Glutamatergic neuron (in vitro differentiated cells): ENCODE measurements at regions not wholly inside any gene's neighbourhood (a gene's known extent, or its start where the extent isn't known, plus 50 kb on each side); places are given as distances from the start of the nearest gene placed in this dataset. TPM values are rescaled to one million over a fixed set of nuclear protein-coding genes. Genes with fewer than 3 reads are reported as not detected.

ENCODE experiments used
- microRNA-seq: library from miRNA; unstranded; fragments of <30 nt; microRNA quantifications from one replicate; pipeline ENCODE4, GENCODE V29; 2020; ENCODE audit not compliant: unreplicated experiment

Small RNAs in the stretch of these regions (microRNA-seq; reads per million reads assigned to microRNA genes)
- gene MIR6080 = not detected
